Pons (tissue), 1 donor: ENCODE measurements at regions not wholly inside any gene's neighbourhood (a gene's known extent, or its start where the extent isn't known, plus 50 kb on each side); places are given as distances from the start of the nearest gene placed in this dataset.
"Not testable (repeated sequence)": the region's sequence is repeated elsewhere in the genome, so short reads cannot be mapped to it uniquely, and the experiment has no call there.

Experiments
- DNase-seq: peaks from one replicate; pipeline ENCODE4 v3.0.0-alpha.2; 2016; ENCODE audit warnings: low spot score

GRCh38 chr9:30972654-30973053 lies 1411.8 kb upstream of the ACO1 start:
- no peak for DNase-seq

DNA sequence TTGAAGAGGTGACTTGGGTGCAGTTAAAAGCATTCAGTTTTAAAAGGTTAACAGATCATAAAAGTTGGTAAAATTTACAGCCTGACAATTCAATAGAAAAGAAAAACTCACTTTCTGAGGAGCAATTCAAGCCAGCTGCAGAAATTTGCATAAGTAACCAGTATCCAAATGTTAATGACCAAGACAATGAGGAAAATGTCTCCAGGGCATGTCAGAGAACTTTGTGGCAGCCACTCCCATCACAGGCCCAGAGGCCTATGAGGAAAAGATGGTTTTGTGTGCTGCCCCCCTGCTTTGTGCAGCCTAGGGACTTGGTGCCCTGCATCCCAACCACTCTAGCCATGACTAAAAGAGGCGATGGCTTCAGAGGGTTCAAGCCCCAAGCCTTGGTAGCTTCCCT lies 1406.5 kb upstream of the ACO1 start:
- no peak for DNase-seq

DNA sequence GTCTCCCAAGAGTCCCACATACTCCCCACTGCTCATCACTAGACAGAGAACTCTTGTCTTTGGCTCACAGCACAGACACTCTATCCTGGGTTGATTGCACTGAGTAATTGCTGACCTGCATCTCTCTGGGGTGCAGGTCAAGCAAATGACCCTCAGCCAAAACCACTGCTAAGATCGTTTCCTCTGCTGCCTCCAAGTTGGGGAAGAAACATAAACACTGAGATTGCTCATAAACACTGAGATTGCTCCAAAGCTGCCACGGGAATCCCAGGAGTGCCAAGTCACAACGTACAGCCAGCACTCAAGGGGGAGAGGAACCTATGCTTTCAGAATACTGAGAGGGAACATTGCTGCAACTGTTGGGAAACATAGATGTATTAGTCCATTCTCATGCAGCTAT lies 1402.1 kb upstream of the ACO1 start:
- no peak for DNase-seq

- no peak for DNase-seq
Observed at GRCh38 chr9:30995956-30996738, 1388.3 kb upstream of the ACO1 start.

GRCh38 chr9:30996761-30997160 lies 1387.7 kb upstream of the ACO1 start:
- no peak for DNase-seq

GRCh38 chr9:30997291-30997690 lies 1387.2 kb upstream of the ACO1 start:
- DNase-seq: no peak

GRCh38 chr9:31005086-31005665 lies 1379.3 kb upstream of the ACO1 start:
- no peak for DNase-seq

DNA sequence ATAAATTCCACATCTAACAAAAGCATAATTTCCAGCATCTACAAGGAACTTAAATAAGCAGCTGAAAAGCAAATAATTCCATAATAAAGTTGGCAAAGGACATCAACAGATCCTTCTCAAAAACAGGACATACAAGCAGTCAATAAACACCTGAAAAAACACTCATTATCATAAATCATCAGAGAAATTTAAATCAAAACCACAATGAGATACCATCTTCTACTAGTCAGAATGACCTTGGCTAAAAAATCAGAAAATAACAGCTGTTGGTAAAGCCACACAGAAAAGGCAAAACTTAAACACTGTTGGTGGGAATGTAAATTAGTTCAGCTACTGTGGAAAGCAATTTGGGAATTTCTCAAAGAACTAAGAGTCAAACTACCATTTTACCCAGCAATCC lies 1371.1 kb upstream of the ACO1 start:
- no peak for DNase-seq

GRCh38 chr9:31023847-31024246 lies 1360.6 kb upstream of the ACO1 start:
- no peak for DNase-seq

GRCh38 chr9:31027678-31028077 lies 1356.8 kb upstream of the ACO1 start:
- no peak for DNase-seq

DNA sequence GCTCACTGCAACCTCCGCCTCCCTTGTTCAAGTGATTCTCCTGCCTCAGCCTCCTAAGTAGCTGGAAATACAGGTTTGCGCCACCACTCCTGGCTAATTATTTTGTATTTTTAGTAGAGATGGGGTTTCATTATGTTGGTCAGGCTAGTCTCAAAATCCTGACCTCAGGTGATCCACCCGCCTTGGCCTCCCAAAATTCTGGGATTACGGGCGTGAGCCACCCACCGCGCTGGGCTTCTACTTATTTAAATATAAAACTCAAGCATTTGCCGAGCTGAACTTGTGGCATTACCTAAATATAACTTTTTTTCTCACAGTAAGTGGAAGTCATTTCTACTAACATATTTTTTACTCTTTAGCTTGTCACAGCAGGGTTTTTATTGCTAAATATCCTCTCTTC lies 1356.3 kb upstream of the ACO1 start:
- no peak for DNase-seq

DNA sequence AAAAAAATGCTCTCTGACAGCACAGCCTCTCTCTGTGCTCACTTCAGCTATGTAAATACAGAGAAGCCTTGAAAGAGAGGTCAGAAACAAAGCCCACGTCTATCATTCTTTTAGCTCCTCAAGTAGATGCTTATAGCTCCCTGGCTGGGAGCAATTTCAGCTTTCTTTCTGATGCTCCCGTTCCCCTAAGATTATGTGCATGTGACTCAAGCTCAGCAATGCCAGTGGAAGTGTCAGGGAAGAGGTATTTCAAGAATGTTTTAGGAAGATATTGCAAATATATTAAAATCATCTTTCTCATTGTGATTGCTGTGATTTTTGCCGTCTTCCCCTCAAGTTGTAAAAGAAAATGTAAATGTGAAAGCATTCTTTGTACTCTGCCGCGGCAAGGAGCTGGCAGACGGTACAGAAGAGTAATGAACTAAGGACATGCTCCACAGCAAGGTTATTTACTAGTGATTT lies 1353.7 kb upstream of the ACO1 start:
- DNase-seq: peak; percentile 28

GRCh38 chr9:31032206-31032605 lies 1352.2 kb upstream of the ACO1 start:
- no peak for DNase-seq

DNA sequence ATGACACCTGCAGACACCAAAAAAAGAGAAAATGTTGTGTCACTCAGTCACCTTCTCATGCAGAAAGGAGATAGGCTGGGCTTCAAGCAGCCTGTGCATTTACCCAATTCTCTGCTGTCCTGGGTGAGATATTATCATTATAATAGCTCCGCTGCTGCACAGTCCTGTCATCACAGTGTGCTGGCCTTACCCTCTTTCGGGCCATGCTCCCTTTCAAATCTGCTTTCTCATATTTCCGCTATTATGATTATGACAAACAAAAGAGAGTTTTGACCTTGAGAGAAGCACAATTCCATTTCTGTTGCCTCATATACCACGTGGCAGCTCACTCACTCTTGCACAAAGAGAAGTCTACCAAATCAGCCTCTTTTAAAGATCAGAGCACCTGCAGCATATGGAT lies 1350.1 kb upstream of the ACO1 start:
- no peak for DNase-seq

- DNase-seq: no peak
Observed at GRCh38 chr9:31040564-31040963, 1343.9 kb upstream of the ACO1 start.

DNA sequence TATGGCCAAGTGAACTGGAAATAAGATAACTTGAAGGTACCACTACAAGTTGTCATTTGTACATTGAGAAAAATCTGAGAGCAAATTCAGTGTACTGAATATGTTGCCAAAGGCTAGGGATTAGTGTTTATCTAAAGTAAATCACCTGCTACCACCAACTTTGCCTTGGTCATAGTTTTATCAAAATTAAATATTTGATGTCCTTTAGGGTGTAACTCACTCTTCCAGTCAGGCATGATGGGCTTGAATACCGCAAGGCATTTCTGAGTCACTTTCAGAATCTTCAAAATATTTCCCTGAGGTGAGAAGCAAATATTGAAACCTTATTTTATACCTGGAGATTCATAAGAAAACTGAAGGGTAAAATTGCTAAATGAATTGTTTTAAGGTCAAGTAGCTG lies 1338.6 kb upstream of the ACO1 start:
- DNase-seq: no peak

DNA sequence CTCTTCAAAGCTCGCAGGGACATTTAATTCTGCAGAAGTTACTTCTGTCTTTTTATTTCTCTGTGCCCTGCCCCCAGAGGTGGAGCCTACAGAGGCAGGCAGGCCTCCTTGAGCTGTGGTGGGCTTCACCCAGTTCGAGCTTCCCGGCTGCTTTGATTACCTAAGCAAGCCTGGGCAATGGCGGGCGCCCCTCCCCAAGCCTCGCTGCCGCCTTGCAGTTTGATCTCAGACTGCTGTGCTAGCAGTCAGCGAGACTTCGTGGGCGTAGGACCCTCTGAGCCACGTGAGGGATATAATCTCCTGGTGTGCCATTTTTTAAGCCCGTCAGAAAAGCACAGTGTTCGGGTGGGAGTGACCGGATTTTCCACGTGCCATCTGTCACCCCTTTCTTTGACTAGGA lies 1322.9 kb upstream of the ACO1 start:
- not testable (repeated sequence) for DNase-seq

DNA sequence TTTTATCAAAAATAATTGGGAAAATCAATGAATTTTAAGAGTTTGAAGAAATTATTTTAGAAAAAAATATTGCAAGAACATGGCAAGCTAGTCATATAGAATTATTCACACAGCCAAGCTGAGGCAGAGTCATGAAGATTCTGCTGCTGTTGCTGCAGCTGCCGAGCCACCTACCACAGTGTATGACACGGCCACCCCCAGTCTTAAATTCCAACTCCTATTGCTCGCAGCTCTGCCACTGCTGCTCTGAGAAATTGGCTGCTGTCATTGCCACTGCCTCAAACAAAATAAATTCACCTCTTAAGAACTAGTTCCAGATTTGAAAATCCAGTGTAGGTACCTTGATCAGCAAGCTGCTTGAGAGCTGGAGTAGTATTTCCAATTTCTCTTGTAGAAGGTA lies 1318.8 kb upstream of the ACO1 start:
- DNase-seq: no peak

- DNase-seq: no peak
Observed at GRCh38 chr9:31067418-31067817, 1317.0 kb upstream of the ACO1 start.

DNA sequence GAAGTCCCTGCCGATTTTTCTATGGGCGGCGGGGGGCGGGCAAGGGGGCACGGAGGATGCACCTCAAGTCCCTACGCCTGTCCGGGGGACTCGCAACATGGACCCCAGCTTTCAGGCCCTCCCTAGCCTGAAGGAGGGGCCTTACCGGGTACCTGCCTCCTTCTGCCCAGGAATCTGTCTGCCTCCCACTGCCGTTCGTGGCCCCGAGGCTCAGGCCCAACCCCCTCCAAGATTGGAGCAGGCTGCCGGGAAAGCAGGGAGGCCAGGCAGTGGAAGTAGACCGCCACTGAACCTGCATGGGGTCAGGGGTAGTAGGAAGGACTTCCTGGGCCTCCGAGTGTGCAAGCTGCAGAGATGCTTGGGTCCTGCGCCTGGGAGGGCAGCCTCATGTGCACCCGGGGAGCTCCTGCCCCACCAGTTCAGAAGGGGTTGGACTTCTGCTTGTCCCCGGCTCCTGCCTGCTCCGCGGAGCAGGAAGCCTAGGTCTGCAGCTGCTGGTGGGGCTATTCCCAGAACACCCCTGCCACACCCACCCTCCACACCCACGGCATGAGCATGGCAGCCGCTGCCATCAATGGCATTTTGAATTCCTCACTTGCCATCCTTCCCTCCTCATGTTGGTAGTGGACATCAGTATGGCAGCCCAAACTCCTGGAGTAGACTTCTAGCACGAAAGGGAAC lies 1312.7 kb upstream of the ACO1 start:
- no peak for DNase-seq

- no peak for DNase-seq
Observed at GRCh38 chr9:31078175-31078574, 1306.3 kb upstream of the ACO1 start.

DNA sequence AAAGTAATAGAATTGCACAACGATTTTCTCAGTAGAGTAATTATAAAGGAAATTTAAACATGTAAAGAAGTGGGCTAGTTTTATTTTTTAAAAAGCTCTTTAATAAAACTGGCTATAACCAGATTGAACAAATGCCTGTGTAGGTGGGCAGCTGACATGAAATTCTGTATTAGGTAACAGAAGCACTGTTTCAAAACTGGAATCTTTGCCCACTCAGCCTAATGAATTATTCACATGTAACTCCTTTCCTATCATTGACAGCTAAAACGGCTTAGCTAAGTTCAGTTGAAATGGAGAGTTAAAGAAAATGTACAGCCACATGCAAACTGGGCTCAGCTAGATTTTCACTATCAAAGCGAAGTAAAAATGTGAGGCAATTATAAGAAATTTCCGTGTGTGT lies 1300.1 kb upstream of the ACO1 start:
- no peak for DNase-seq

GRCh38 chr9:31089549-31090221 lies 1294.8 kb upstream of the ACO1 start:
- no peak for DNase-seq
